A673 (cell line): ENCODE measurements at regions not wholly inside any gene's neighbourhood (a gene's known extent, or its start where the extent isn't known, plus 50 kb on each side); places are given as distances from the start of the nearest gene placed in this dataset.

Source experiments
- CTCF ChIP-seq: fragments of 300-800, 200-600 bp; sonication (generic); conservative IDR thresholded peaks from 2 replicates; pipeline ENCODE4 v1.5.1; 2017; ENCODE audit warnings: low read depth, mild to moderate bottlenecking, antibody characterized with exemption, low read length, moderate library complexity, mixed read lengths
- EZH2 ChIP-seq: fragments of 200-600 bp; sonication (generic); IDR thresholded peaks from 2 replicates; pipeline ENCODE4 v1.6.1; 2017; ENCODE audit warnings: borderline replicate concordance, low read depth, mild to moderate bottlenecking, mixed read lengths, antibody characterized with exemption, low read length; ENCODE audit not compliant: poor library complexity, severe bottlenecking

DNA sequence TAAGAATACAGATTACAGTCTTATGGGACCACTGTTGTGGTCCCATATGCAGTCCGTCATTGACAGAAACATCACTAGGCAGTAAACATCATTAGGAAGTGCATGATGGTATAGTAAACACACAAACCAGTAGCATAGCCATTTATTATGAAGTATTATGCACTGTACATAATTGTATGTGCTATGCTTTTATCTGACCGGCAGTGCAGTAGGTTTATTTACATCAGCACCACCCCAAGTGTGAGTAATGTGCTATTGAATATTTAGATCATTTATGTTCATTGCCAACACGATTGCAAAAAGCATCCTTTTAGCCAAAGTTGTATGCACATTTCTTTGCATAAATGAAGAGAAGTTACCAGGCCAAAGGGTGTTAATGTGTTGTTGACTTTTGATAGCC is 531.6 kb upstream of the TBX3 start:
- TF ChIP-seq CTCF (no peak), EZH2 (no peak)
